K562 (cell line): ENCODE measurements at regions not wholly inside any gene's neighbourhood (a gene's known extent, or its start where the extent isn't known, plus 50 kb on each side); places are given as distances from the start of the nearest gene placed in this dataset.

Experiments
- ATAC-seq: fragments of 200-7000 bp; cut with Tn5 transposase; 3 replicates; pipeline ENCODE4 v1.9.1; 2020; ENCODE audit warnings: moderate library complexity
- BruUV-seq: library from RNA; stranded (reverse); fragments of 400-500 nt; replicated peaks from 2 replicates; lab custom pipeline; 2021; lab: Mats Ljungman, UMichigan
- CTCF ChIA-PET: fragments of 300-600 bp; formaldehyde crosslinking; extraction: SDS; loops from one replicate; lab custom pipeline; 2021; ENCODE audit warnings: low intra/inter-chr PET ratio; lab: Yijun Ruan, JAX
- POLR2A ChIA-PET: fragments of 300-600, 350-650 bp; sonication (Branson Sonifier 250); formaldehyde crosslinking; extraction: SDS; loops from one replicate; lab custom pipeline; 2021; ENCODE audit warnings: antibody characterized with exemption, inconsistent platforms; lab: Yijun Ruan, JAX
- DNase-seq, 4 experiments: peaks; one replicate each; pipeline versions ENCODE4 v3.0.0 to v3.0.0-alpha.2; 2011 to 2018; ENCODE audit warnings: low spot score in 3 of 4, mixed read lengths in 3 of 4; ENCODE audit errors: extremely low read depth in 1 of 4
- FAIRE-seq: peaks from 2 replicates; lab custom pipeline; 2011; peaks lifted over from hg19 to GRCh38; lab: Jason Lieb, UNC
- H2AFZ ChIP-seq: 2 replicates; pipeline ENCODE4 v1.6.0; 2011; ENCODE audit warnings: low read depth, low read length, control low read depth, inconsistent platforms
- H3K27ac ChIP-seq: fragments of 200-600 bp; 3 replicates; pipeline ENCODE4 v1.8.0; 2011; ENCODE audit warnings: low read depth, mild to moderate bottlenecking, control low read depth, inconsistent platforms, low read length, moderate library complexity, mixed read lengths; ENCODE audit errors: extremely low read depth
- H3K27me3 ChIP-seq, 2 experiments: fragments of 300-600 bp in 1 of 2; 2 replicates in 1 of 2; 3 replicates in 1 of 2; pipeline versions ENCODE4 v1.6.0 to v1.8.0; 2011; ENCODE audit warnings: inconsistent platforms in 2 of 2, low read length in 2 of 2, mild to moderate bottlenecking in 1 of 2, mixed read lengths in 1 of 2, moderate library complexity in 1 of 2; ENCODE audit not compliant: control insufficient read depth in 2 of 2, insufficient read depth in 2 of 2
- H3K36me3 ChIP-seq: fragments of 300-600 bp; 3 replicates; pipeline ENCODE4 v1.8.0; 2011; ENCODE audit warnings: mild to moderate bottlenecking, low read length, inconsistent platforms; ENCODE audit not compliant: control insufficient read depth, insufficient read depth
- H3K4me1 ChIP-seq, 2 experiments: fragments of 200-600 bp in 1 of 2; replicated peaks in 1 of 2; 2 replicates in 1 of 2; 3 replicates in 1 of 2; pipeline versions ENCODE4 v1.5.1 to v1.8.0; 2011; ENCODE audit warnings: inconsistent platforms in 2 of 2, low read length in 2 of 2, mild to moderate bottlenecking in 1 of 2, mixed read lengths in 1 of 2, moderate library complexity in 1 of 2; ENCODE audit not compliant: control insufficient read depth in 2 of 2, insufficient read depth in 2 of 2
- H3K4me2 ChIP-seq: 2 replicates; pipeline ENCODE4 v1.6.1; 2011; ENCODE audit warnings: low read length, control low read depth, inconsistent platforms, mixed read lengths; ENCODE audit not compliant: insufficient read depth
- H3K4me3 ChIP-seq: fragments of 200-600 bp; sonication (generic), shearing (Covaris generic); 2 replicates; pipeline ENCODE4 v1.5.1; 2016; ENCODE audit warnings: control low read depth, inconsistent platforms
- H3K79me2 ChIP-seq: fragments of 200-600 bp; 3 replicates; pipeline ENCODE4 v1.8.0; 2011; ENCODE audit warnings: low read length, inconsistent platforms; ENCODE audit not compliant: control insufficient read depth, insufficient read depth
- H3K9ac ChIP-seq, 2 experiments: 2 replicates each; pipeline versions ENCODE4 v1.6.0 to v1.6.1; 2011; ENCODE audit warnings: low read depth in 2 of 2, low read length in 2 of 2, control low read depth in 1 of 2, inconsistent platforms in 1 of 2, mild to moderate bottlenecking in 1 of 2, mixed read lengths in 1 of 2; ENCODE audit not compliant: insufficient read depth in 1 of 2
- H3K9me1 ChIP-seq: one replicate; pipeline ENCODE4 v1.6.0; 2011; ENCODE audit warnings: inconsistent platforms, mild to moderate bottlenecking, low read length, moderate library complexity; ENCODE audit not compliant: control insufficient read depth, insufficient read depth
- H3K9me3 ChIP-seq: replicated peaks from 2 replicates; pipeline ENCODE4 v1.5.1; 2011; ENCODE audit warnings: low read depth, low read length, inconsistent platforms; ENCODE audit not compliant: control insufficient read depth, insufficient read depth
- H4K20me1 ChIP-seq: replicated peaks from 2 replicates; pipeline ENCODE4 v1.6.1; 2011; ENCODE audit warnings: low read length, inconsistent platforms, mixed read lengths; ENCODE audit not compliant: control insufficient read depth, insufficient read depth
- CBFB ChIP-seq: sonication (generic); formaldehyde crosslinking; IDR thresholded peaks from 2 replicates; pipeline ENCODE4 v1.4.0; 2020; ENCODE audit warnings: mild to moderate bottlenecking, missing genetic modification reagents
- CBX8 ChIP-seq: fragments of 200-600 bp; sonication (generic); IDR thresholded peaks from 2 replicates; pipeline ENCODE4 v1.6.1; 2012; ENCODE audit warnings: borderline replicate concordance, mixed run types, low read depth, mild to moderate bottlenecking, moderate library complexity, mixed read lengths, low read length, control low read depth, inconsistent platforms; ENCODE audit not compliant: poor library complexity, severe bottlenecking; ENCODE audit errors: extremely low read depth
- CLOCK ChIP-seq: fragments of 250-450 bp; sonication (Bioruptor Pico); IDR thresholded peaks from 2 replicates; pipeline ENCODE4 v1.4.0; 2020; ENCODE audit warnings: mild to moderate bottlenecking, moderate library complexity, borderline replicate concordance
- KDM4B ChIP-seq, 2 experiments: fragments of 450-650 bp in 1 of 2; sonication (generic) in 1 of 2; IDR thresholded peaks; 2 replicates each; pipeline ENCODE4 v1.6.1; 2016 to 2017; ENCODE audit warnings: borderline replicate concordance in 2 of 2, antibody characterized with exemption in 1 of 2, low read depth in 1 of 2, mild to moderate bottlenecking in 1 of 2
- MXD1 ChIP-seq: fragments of 250-450 bp; sonication (Bioruptor Pico); IDR thresholded peaks from 2 replicates; pipeline ENCODE4 v1.8.0; 2021; ENCODE audit warnings: borderline replicate concordance, mild to moderate bottlenecking, moderate library complexity; ENCODE audit not compliant: poor library complexity, severe bottlenecking
- SAFB ChIP-seq: fragments of 200-400 bp; formaldehyde crosslinking; IDR thresholded peaks from 2 replicates; pipeline ENCODE4 v1.6.1; 2017; ENCODE audit warnings: low read depth, low read length, borderline replicate concordance
- SP2 ChIP-seq: IDR thresholded peaks from 2 replicates; pipeline ENCODE4 v1.6.1; 2011; ENCODE audit warnings: mild to moderate bottlenecking, low read depth, low read length, moderate library complexity; ENCODE audit not compliant: poor library complexity, severe bottlenecking; ENCODE audit errors: extremely low read depth
- SREBF2 ChIP-seq: sonication (generic); formaldehyde crosslinking; IDR thresholded peaks from 2 replicates; pipeline ENCODE4 v1.4.0; 2020; ENCODE audit warnings: mild to moderate bottlenecking, missing genetic modification reagents
- ZNF318 ChIP-seq, 2 experiments: fragments of 450-650 bp; IDR thresholded peaks; 2 replicates each; pipeline ENCODE4 v1.6.1; 2016; ENCODE audit warnings: mild to moderate bottlenecking in 2 of 2, borderline replicate concordance in 1 of 2, low read depth in 1 of 2, moderate library complexity in 1 of 2
- ZNF324 ChIP-seq: fragments of 250-450 bp; sonication (Bioruptor Pico); IDR thresholded peaks from 2 replicates; pipeline ENCODE4 v1.4.0; 2020; ENCODE audit warnings: mild to moderate bottlenecking
- WGBS: fragments of 100-300 bp; shearing (Covaris generic); methylation state at CpG from one replicate; pipeline ENCODE4 v1.1.6; 2016; ENCODE audit warnings: low coverage, mixed read lengths; ENCODE audit not compliant: insufficient coverage; ENCODE audit errors: missing lambda C conversion rate; 5-methylcytosine and 5-hydroxymethylcytosine counted together
- in situ Hi-C: fragments of 300-500 bp; cut with MboI; formaldehyde crosslinking; loops from 4 replicates; pipeline ENCODE4 v1.15.0; 2018; ENCODE audit warnings: inconsistent platforms, mixed read lengths
- intact Hi-C: fragments of 100-400 bp; cut with micrococcal nuclease; formaldehyde crosslinking; loops from 2 replicates; pipeline ENCODE4 v1.14.2; 2022

- H4K20me1 ChIP-seq: no peaks in the 10 kb centered on the region
- no peak overlapping the region for H3K9ac ChIP-seq
- ChIA-PET POLR2A (no interaction called here), CTCF (no interaction called here)
- no peak overlapping the region for H3K4me2 ChIP-seq
- ATAC-seq (no peak), FAIRE-seq (no peak), DNase-seq (no peak)
- H3K4me1 ChIP-seq: no peaks in the 10 kb centered on the region
- intact Hi-C loops (no loop called here), in situ Hi-C loops (no loop called here)
- no peaks in the 10 kb centered on the region for H3K36me3 ChIP-seq
- H3K27ac ChIP-seq: no peak overlapping the region
- whole genome bisulfite sequencing: 3% methylated on average over 4 of the region's 4 CpGs
- H3K79me2 ChIP-seq: no peaks in the 10 kb centered on the region
- no peak overlapping the region for H3K4me3 ChIP-seq
- H3K9me1 ChIP-seq: no peaks in the 10 kb centered on the region
- no peak overlapping the region for H2AFZ ChIP-seq
- no TSS peak for BruUV-seq
- H3K27me3 ChIP-seq: no peaks in the 10 kb centered on the region
- H3K9me3 ChIP-seq: no peaks in the 10 kb centered on the region
- TF ChIP-seq SAFB (no peak), SREBF2 (CRISPR knock-in tag) (no peak), ZNF318 (IDR thresholded peaks at IDR 0.05; ENCODE audit: borderline replicate concordance in 1 of 2, low read depth in 1 of 2) (no peak), CLOCK (CRISPR knock-in tag) (no peak), CBFB (CRISPR knock-in tag) (no peak), KDM4B (IDR thresholded peaks at IDR 0.05; ENCODE audit: borderline replicate concordance in 2 of 2, low read depth in 1 of 2) (no peak), ZNF324 (CRISPR knock-in tag) (no peak), MXD1 (no peak), SP2 (no peak), CBX8 (no peak)
Measured at GRCh38 chr20:40191573-40191972, 497.5 kb downstream of the MAFB start.
